Fibroblast of skin of abdomen (primary cell): ENCODE measurements at regions not wholly inside any gene's neighbourhood (a gene's known extent, or its start where the extent isn't known, plus 50 kb on each side); places are given as distances from the start of the nearest gene placed in this dataset.

Experiments used
- DNase-seq: peaks from one replicate; pipeline ENCODE4 v3.0.0-alpha.2; 2013

DNA sequence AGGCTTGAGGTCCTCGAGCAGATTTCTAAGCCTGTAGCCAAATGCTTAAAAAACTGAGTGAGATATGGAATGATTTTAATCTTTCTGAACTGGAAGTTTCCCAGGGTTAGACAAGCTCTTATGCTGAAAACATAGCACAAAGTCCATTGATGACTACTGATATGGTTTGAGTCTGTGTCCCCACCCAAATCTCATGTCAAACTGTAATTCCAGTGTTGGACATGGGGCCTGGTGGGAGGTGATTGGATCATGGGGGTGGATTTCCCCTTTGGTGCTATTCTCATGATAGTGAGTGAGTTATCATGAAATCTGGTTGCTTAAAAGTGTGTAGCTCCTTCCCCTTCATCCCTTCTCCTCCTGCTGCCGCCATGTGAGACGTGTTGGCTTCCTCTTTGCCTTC, 454.9 kb downstream of the SPRY1 start:
- no peak for DNase-seq

DNA sequence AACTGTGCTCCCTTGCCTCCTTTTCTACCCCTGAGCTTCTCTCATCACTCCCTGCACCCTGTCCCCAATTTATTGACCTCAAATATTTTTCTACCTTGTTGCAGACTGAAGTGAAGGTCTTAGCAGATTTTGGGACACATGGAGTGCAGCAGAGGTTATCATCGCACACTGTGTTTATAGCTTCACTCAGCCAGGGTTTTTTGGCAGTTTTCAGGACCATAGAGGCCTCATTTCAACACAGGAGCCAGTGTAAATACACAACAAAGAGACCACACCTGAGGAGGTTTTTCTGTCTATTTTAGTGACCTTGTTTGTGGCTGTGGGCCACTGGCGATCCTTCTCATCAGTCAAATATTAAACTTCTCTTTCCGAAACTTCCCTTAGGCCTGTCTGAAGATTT, 457.1 kb downstream of the SPRY1 start:
- no peak for DNase-seq

GRCh38 chr4:123856689-123857545, 460.3 kb downstream of the SPRY1 start:
- DNase-seq = peak; percentile 53

- DNase-seq = no peak
Observed at GRCh38 chr4:123858465-123858864, 461.9 kb downstream of the SPRY1 start.

DNA sequence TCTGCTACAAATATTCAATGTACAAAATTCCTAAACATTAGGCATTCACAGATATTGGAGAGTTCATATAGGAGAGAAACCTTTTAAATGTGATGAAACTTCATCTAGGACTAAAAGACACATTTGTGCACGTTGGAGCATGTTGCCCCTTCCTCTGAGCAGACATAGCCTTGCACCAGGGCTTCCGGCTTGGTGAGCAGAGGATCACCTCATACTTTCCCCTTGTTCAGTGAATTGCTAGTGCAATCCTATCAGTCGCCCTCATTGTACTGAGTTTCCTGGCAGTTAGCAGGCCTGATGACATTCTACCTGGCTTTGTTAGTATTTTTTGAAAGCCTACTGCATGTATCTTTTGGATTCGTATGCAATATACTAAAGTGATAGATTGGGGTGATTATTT, 466.2 kb downstream of the SPRY1 start:
- no peak for DNase-seq

DNA sequence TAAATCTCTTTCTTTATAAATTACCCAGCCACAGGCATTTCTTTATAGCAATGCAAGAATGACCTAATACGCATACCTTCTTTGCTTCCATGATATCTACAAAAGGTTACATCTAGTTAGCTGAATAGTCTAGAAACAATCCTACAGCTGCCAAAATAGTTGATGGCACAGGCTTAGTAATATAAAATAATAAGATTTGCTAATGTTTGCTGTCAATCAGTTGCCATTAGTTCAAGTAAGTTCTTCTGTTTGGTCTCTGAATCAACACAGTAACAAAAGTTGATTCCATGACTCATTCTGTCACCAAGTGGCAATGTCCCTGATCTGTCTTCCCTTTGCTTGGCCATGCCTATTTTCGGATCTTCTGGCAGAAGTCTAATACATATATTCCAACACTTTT, 470.2 kb downstream of the SPRY1 start:
- peak; percentile 14 for DNase-seq

DNA sequence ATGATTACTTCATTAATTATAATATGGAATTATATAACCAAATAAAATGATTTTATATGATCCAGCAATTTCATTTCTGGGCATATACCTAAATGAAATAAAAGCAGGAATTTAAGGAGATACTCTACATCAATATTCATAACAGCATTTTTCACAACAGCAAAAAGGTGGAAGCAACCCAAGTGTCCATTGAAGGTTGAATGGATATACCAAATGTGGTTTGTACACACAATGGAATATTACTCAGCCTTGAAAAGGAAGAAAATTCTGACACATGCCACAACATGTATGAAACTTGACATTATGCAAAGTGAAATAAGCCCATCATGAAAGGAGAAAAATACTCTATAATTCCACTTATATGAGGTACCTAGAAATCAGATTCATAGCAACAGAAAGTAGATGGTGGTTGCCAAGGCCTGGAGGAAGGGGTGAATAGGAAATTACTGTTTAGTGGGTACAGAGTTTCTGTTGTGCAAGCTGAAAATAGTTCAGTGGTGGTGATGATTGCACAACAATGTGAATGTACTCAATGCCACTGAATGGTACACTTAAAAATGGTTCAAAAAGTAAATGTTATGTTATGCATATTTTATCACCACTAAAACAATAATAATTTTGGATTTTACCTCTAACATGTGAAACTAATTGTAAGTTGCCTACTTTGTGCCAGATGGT, 471.5 kb downstream of the SPRY1 start:
- no peak for DNase-seq

DNA sequence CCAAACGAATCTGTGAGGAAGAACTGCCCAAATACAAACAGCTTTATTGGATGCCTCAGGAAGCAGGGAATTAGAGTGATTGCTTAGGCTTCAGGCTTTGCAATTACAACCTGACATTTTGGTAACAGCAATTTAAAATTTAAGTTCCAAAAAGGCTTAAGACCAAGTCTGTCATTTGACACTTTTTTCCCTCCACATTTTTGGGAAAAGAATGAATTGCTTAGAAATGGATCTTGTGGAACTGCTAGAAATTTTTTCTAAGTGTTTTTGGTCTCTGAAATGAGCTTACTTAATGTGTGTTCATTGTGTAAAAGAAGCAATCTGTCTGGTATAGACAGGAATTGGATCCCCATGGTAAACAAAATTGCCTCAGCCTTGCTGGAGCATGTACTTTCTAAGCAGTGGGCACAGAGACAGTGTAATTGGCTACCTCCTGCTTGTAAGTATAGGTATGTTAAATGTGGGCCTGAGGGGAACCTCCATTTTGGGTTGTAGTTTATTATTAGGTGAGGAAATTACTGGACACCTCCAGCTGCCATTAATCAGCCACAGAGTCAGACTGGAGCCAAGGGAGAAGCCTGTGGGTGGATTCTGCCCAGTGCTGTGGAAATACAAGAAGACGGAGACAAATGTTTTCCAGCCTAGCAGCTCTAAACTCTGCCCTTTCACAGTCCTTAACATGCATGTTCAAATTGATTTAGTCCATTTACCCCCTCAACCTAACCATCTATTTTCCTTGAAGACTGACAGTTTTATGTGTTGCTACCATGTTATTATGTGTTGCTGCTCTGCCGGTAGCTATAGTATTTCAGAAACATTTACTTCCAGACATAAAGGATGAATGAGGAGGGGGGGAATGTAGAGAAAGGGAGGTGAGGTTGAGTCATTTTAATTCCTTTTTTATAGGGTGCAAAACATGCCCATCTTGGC, 473.0 kb downstream of the SPRY1 start:
- DNase-seq = no peak

DNA sequence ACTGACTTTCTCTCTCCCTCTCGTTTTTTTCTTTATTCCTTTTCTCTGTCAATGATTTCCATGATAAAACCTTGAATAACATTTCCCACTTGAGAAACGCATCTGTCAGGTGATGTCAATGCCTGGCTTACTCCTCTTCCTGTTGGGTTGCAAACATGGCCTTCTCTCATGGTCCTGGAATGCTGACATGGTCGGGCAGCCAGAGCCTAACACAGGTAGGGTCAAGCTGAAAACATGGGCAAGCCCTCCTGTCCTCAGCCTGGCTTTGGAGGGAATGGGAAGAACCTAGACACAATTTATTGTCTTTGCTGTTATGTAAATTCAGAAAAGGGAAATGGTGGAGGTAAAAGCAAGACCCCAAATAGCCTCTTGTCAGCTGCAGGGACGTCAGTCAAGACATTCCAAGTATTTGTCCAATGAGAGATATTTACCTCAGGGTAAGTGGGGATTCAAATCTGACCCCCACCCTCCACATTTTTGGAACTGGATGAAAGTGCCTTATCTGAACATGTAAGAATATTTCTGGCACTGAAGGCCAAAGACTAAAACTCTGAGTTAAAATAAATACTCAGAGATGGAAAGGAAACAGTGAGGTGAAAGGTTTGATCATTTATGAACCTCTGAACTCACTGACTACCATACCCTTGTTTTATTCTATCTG, 473.8 kb downstream of the SPRY1 start:
- no peak for DNase-seq

GRCh38 chr4:123871341-123871740, 474.7 kb downstream of the SPRY1 start:
- no peak for DNase-seq

DNA sequence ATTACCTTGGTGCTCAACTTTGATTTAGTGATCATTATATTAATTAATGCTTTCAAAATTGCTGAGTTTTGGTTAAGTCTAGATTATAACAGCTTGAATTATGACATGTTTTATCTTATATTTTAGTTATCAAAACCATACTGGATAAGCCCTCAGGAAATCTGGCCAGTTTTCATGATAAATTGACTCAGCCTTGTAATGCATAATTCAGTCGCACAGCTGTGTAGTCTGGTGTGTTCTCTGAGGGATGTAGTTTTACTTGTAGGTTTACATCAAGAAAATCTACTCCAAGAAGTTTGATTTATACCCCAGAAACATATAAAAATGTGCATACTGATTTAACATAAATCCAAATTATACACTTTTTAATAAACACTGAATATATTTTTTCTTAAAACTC, 477.5 kb downstream of the SPRY1 start:
- no peak for DNase-seq

- no peak for DNase-seq
Observed at GRCh38 chr4:123876143-123876542, 479.5 kb downstream of the SPRY1 start.

DNA sequence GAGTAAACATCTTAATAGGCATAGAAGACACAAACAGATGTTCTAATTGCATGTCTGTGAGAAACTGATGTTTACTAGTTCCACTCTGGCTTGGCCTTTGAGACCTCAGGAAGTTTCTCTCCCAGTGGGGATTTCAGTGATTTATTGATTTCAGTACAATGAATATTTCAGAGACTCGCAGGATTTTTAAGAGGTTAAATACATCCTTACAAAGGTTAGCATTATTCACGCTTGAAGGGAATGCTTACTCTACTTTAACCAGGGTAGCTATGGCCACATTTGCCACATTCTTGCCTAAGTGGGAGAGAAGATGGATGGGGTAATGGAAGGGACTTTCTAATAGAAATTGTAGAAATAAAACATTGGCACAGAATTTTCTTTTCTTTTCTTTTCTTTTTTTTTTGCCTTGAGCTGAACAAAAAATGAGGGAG, 480.1 kb downstream of the SPRY1 start:
- no peak for DNase-seq

DNA sequence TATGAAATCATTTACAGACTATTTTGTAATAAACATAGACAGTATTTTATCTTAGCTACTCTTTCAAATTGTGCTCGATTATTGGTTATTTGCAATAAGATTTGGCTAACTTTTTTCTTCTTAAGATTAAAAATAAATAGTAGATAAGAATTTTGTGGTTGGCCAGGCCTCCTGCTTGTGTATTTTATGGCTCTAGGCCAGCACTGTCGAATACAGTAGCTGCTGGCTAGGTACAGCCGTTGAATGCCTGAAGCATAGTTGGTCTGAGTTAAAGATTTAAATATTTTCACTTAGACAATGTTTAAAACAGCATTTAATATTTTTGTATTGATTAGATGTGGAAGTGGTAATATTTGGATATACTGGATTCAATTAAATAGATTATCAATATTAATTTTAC, 481.0 kb downstream of the SPRY1 start:
- no peak for DNase-seq

GRCh38 chr4:123878976-123879375, 482.4 kb downstream of the SPRY1 start:
- DNase-seq = no peak

- DNase-seq = no peak
Observed at GRCh38 chr4:123880631-123881030, 484.0 kb downstream of the SPRY1 start.

DNA sequence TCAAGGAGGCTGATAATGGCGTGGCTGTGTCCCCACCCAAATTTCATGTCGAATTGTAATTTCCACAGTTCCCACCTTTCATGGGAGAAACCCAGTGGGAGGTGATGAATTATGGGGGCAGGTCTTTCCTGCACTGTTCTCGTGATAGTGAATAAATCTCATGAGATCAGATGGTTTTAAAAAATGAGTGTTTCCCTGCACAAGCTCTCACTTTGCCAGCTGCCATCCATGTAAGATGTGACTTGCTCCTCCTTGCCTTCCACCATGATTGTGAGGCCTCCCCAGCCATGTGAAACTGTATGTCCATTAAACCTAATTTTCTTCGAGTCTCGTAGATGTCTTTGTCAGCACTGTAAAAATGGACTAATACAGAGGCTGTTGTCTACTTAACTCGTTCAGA, 488.3 kb downstream of the SPRY1 start:
- no peak for DNase-seq

- DNase-seq = no peak
Observed at GRCh38 chr4:123889507-123889906, 492.9 kb downstream of the SPRY1 start.

DNA sequence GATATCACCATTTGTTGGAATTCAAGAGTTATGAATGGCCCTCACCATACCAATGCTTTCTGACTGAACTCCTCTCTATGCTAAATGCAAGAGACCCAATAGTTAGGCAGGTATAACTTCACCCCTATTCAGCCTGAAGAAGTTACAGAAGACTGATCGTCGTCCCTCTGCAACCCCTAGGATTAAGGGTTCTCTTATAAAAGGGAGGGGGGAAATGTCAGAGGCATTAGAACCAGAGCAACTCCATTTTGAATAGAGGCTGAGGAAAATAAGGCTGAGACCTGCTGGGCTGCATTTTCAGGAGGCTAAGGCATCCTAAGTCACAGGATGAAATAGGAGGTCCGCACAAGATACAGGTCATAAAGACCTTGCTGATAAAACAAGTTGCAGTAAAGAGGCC, 494.3 kb downstream of the SPRY1 start:
- DNase-seq = no peak

DNA sequence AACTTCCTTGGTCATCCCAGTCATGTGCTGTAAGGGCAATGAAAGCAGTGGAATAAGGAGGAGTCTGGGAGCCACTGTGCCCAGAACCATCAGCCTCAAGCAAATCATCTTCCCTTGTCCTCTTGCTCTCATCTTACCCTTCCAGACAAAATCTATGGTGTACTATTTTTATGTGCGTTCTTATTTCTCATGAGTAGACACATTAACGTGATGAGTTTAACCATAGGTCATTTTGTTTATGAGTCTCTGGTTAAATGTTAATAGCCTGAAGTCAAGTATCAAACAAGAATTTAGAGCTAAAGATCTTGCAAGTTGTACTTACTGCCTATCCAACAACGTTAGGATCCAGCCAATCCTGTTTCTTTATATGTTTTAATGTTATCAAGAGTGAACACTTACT, 495.3 kb downstream of the SPRY1 start:
- no peak for DNase-seq

GRCh38 chr4:123892368-123892976, 495.9 kb downstream of the SPRY1 start:
- DNase-seq = no peak
